ENCODE measurements at regions not wholly inside any gene's neighbourhood (a gene's known extent, or its start where the extent isn't known, plus 50 kb on each side); places are given as distances from the start of the nearest gene placed in this dataset.

DNA sequence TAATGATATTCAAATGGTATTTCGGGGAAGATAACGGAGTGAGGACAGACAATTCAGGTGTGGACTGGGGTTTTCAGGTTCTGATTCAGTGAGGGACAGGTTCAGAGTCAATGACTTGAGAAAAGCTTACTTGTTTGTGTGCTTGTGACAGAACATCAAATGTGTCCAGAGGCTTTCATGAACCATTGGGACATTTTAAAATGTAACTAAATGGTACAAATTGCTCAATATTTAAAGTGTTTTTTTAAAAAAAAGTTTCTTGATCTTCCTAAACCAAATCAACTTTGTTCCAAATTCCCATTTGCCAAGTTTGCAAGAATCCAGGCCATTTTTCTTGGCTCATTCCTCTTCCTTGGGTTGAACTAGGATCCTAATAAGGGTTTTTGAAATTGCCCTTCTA lies 59.4 kb upstream of the BZW1 start:
- DNase-seq (ENCODE audit: low read depth) = no peak

- no peak for DNase-seq (ENCODE audit: low read depth)
Observed at GRCh38 chr2:200752835-200753234, 58.9 kb upstream of the BZW1 start.

DNA sequence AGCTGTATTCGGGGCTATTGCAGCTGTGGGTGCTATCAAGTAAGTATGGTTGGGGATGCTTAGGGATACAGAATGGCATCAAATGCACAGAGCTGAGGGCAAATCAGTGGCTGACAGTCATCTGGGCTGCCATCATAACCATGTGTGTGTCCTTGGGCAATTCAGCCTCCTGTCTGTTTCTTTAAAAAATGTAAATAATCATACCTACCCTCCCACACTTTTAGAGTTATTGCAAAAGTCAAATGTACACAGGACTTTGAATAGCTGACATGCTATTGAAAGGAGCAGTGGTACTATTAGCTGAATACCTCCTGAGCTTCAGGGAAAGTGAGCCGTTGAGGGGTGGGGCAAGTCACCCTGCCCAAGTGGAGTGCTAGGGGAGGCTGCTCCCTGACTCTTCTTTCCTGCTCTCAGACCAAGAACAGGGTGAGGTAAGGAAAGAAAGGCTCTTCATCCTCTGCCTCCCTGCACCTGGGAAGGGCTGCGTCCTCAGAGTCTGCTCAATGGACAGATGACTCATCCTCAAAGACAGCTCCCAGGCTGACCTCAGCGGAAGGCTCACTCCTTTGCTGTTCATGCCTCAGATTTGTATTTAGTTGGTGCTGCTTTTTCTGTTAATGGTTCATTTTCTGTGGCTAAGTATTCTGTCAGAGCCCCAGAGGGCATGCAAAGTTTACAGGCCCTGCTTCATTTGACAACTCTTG lies 54.9 kb upstream of the BZW1 start:
- DNase-seq (ENCODE audit: low read depth) = peak; percentile 78

- DNase-seq (ENCODE audit: low read depth) = no peak
Observed at GRCh38 chr2:200757399-200757798, 54.3 kb upstream of the BZW1 start.

DNA sequence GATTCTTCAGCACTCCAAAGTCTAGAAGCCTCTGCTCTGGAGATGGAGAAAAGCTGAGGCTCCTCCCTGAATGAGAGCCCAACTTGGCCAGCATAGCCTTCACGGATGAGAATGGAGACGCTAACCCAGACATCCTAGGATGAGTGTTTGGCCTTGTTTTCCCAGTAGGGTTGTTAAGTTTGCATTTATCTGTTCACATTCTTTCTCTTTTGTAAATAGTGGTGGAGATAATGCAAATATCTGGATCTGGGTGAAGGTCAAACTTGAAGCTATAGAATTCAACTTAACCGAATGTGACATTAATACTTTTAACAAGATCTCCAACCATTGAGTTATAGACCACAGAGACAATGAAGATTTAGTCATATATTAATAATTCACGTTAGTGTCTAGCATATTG lies 53.4 kb upstream of the BZW1 start:
- no peak for DNase-seq (ENCODE audit: low read depth)

- DNase-seq (ENCODE audit: low read depth) = peak; percentile 51
Observed at GRCh38 chr2:200761266-200761665, 50.4 kb upstream of the BZW1 start.

Data from amniotic epithelial cell (primary cell).